GM23248 (cell line): ENCODE measurements at regions not wholly inside any gene's neighbourhood (a gene's known extent, or its start where the extent isn't known, plus 50 kb on each side); places are given as distances from the start of the nearest gene placed in this dataset.

Experiments used
- EZH2 ChIP-seq: fragments of 200-600 bp; sonication (generic); IDR thresholded peaks from 2 replicates; pipeline ENCODE4 v1.6.1; 2018; ENCODE audit warnings: antibody characterized with exemption, mild to moderate bottlenecking; ENCODE audit not compliant: insufficient read depth, poor library complexity, severe bottlenecking
- EZH2phosphoT487 ChIP-seq: fragments of 200-600 bp; sonication (generic); IDR thresholded peaks from 2 replicates; pipeline ENCODE4 v1.6.1; 2018; ENCODE audit warnings: antibody characterized with exemption, moderate library complexity, mild to moderate bottlenecking, low read depth; ENCODE audit not compliant: insufficient read depth

DNA sequence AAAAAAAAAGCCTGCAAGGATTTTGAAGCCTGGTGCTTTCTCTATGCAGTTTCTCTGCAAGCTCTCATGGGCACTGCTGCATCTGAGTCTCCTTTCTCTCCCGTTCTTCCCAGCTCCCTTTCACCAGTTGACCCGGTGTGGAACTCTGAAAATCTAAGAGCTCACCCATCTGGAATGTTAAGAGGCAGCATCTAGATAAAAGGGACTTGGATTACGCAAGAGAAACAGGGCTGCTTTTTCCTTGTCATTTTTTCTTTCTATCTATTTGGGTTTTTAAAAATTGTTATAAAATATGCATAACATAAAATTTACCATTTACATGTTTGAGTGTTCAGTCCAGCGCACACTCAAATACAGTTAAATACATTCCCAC is 95.2 kb upstream of the RPS6KA3 start:
- TF ChIP-seq EZH2phosphoT487 (no peak), EZH2 (no peak)
